ENCODE measurements at regions not wholly inside any gene's neighbourhood (a gene's known extent, or its start where the extent isn't known, plus 50 kb on each side); places are given as distances from the start of the nearest gene placed in this dataset.
"Not testable (repeated sequence)": the region's sequence is repeated elsewhere in the genome, so short reads cannot be mapped to it uniquely, and the experiment has no call there.

GRCh38 chr6:5833120-5833519 is 173.6 kb downstream of the NRN1 start:
- CTCF ChIA-PET: no interaction called here
- no peak for TF ChIP-seq CTCF (IDR thresholded peaks at IDR 0.05; ENCODE audit: unreplicated experiment)

GRCh38 chr6:5832668-5833067 is 174.1 kb downstream of the NRN1 start:
- Mint-ChIP-seq H3K9me3 (ENCODE audit: unreplicated experiment) (no peaks in the 10 kb centered on the region), H3K36me3 (ENCODE audit: insufficient read depth, unreplicated experiment) (no peaks in the 10 kb centered on the region), H3K4me1 (ENCODE audit: insufficient read depth, unreplicated experiment) (no peaks in the 10 kb centered on the region), H3K4me3 (ENCODE audit: unreplicated experiment) (no peak overlapping the region), H3K27me3 (ENCODE audit: insufficient read depth, unreplicated experiment) (peaks cover 2% of the 10 kb centered on the region), H3K27ac (ENCODE audit: low read depth, unreplicated experiment) (no peak overlapping the region)
- no peak for DNase-seq (ENCODE audit: unreplicated experiment)
- ChIA-PET POLR2A (no interaction called here), CTCF (no interaction called here)
- no TSS peak for BruUV-seq (replicated peaks)
- intact Hi-C loops (cut with micrococcal nuclease): no loop called here
- no peak for TF ChIP-seq CTCF (IDR thresholded peaks at IDR 0.05; ENCODE audit: unreplicated experiment)

More at GRCh38 chr6:5833120-5833519, 173.6 kb downstream of the NRN1 start:
- H3K27ac Mint-ChIP-seq (ENCODE audit: low read depth, unreplicated experiment): no peak overlapping the region
- no peak for DNase-seq (ENCODE audit: unreplicated experiment)
- no peaks in the 10 kb centered on the region for H3K36me3 Mint-ChIP-seq (ENCODE audit: insufficient read depth, unreplicated experiment)
- H3K27me3 Mint-ChIP-seq (ENCODE audit: insufficient read depth, unreplicated experiment): peaks cover 6% of the 10 kb centered on the region
- BruUV-seq (replicated peaks): no TSS peak
- intact Hi-C loops (cut with micrococcal nuclease): no loop called here
- no peaks in the 10 kb centered on the region for H3K4me1 Mint-ChIP-seq (ENCODE audit: insufficient read depth, unreplicated experiment)
- POLR2A ChIA-PET: no interaction called here
- H3K4me3 Mint-ChIP-seq (ENCODE audit: unreplicated experiment): no peak overlapping the region
- H3K9me3 Mint-ChIP-seq (ENCODE audit: unreplicated experiment): no peaks in the 10 kb centered on the region

GRCh38 chr6:5831219-5831862 is 175.4 kb downstream of the NRN1 start:
- H3K27ac Mint-ChIP-seq (ENCODE audit: low read depth, unreplicated experiment); BruUV-seq (replicated peaks); H3K4me1 Mint-ChIP-seq (ENCODE audit: insufficient read depth, unreplicated experiment); H3K4me3 Mint-ChIP-seq (ENCODE audit: unreplicated experiment); CTCF ChIA-PET; H3K27me3 Mint-ChIP-seq (ENCODE audit: insufficient read depth, unreplicated experiment); POLR2A ChIA-PET; intact Hi-C loops (cut with micrococcal nuclease); H3K36me3 Mint-ChIP-seq (ENCODE audit: insufficient read depth, unreplicated experiment); DNase-seq (ENCODE audit: unreplicated experiment); H3K9me3 Mint-ChIP-seq (ENCODE audit: unreplicated experiment): not testable (repeated sequence)

GRCh38 chr6:5828296-5828695 is 178.4 kb downstream of the NRN1 start:
- intact Hi-C loops (cut with micrococcal nuclease): no loop called here
- no peak for TF ChIP-seq CTCF (IDR thresholded peaks at IDR 0.05; ENCODE audit: unreplicated experiment)

More at GRCh38 chr6:5828296-5828695, 178.4 kb downstream of the NRN1 start:
- Mint-ChIP-seq H3K36me3 (ENCODE audit: insufficient read depth, unreplicated experiment) (no peaks in the 10 kb centered on the region), H3K4me3 (ENCODE audit: unreplicated experiment) (no peak overlapping the region), H3K27ac (ENCODE audit: low read depth, unreplicated experiment) (no peak overlapping the region), H3K9me3 (ENCODE audit: unreplicated experiment) (no peaks in the 10 kb centered on the region), H3K27me3 (ENCODE audit: insufficient read depth, unreplicated experiment) (no peaks in the 10 kb centered on the region), H3K4me1 (ENCODE audit: insufficient read depth, unreplicated experiment) (no peaks in the 10 kb centered on the region)
- no TSS peak for BruUV-seq (replicated peaks)
- CTCF ChIA-PET: interaction anchor here (0.7 kb wide), 1 partner anchor 273 kb away, joined by 3 read pairs; no protein-coding TSS in a partner anchor
- DNase-seq (ENCODE audit: unreplicated experiment): no peak
- POLR2A ChIA-PET: no interaction called here
